Pancreas (tissue), 10 donors: ENCODE measurements at regions not wholly inside any gene's neighbourhood (a gene's known extent, or its start where the extent isn't known, plus 50 kb on each side); places are given as distances from the start of the nearest gene placed in this dataset.

Source experiments
- ATAC-seq, 4 donors: fragments of 200-7000 bp; cut with Tn5 transposase; one replicate each; pipeline versions ENCODE4 v1.8.0 to v1.9.1; 2020; ENCODE audit warnings: mild to moderate bottlenecking in 4 of 4, moderate library complexity in 4 of 4
- DNase-seq, 6 donors: peaks; one replicate each; pipeline ENCODE4 v3.0.0-alpha.2; 2020
- FAIRE-seq: peaks from 2 replicates; lab custom pipeline; 2012; peaks lifted over from hg19 to GRCh38; lab: Jason Lieb, UNC
- H3K27ac ChIP-seq, 4 donors: fragments of 200-600 bp; sonication (generic); 1 replicate in 3 of 4; 2 replicates in 1 of 4; pipeline versions ENCODE4 v1.5.0 to v1.8.0; 2020
- H3K27me3 ChIP-seq, 4 donors: fragments of 200-600 bp; one replicate each; pipeline ENCODE4 v1.8.0; 2021
- H3K36me3 ChIP-seq, 3 donors: fragments of 200-600 bp; sonication (generic) in 1 of 3; one replicate each; pipeline versions ENCODE4 v1.5.0 to v1.8.0; 2020 to 2021
- H3K4me1 ChIP-seq, 3 donors: fragments of 200-600 bp; one replicate each; pipeline ENCODE4 v1.8.0; 2021
- H3K4me3 ChIP-seq, 4 donors: fragments of 200-600 bp; sonication (generic) in 2 of 4; one replicate each; pipeline versions ENCODE4 v1.5.0 to v1.8.0; 2020 to 2021
- H3K9me3 ChIP-seq, 4 donors: fragments of 200-600 bp; one replicate each; pipeline ENCODE4 v1.8.0; 2021
- CTCF ChIP-seq, 4 donors: fragments of 200-600 bp; sonication (generic) in 3 of 4; IDR thresholded peaks; one replicate each; pipeline versions ENCODE4 v1.5.0 to v1.8.0; 2021; ENCODE audit warnings: antibody characterized with exemption in 4 of 4
- WGBS, 2 donors: extraction: QIAGEN DNeasy Blood & Tissue Kit; methylation state at CpG; one replicate each; pipeline ENCODE4 v1.1.7; 2013; 5-methylcytosine and 5-hydroxymethylcytosine counted together
- intact Hi-C, 3 donors: fragments of 100-400 bp; cut with DNase I; formaldehyde crosslinking; loops; one replicate each; pipeline versions ENCODE4 v1.11.1 to v1.14.2; 2022
- donor health status: healthy with polysubstance abuse.
- donor health status: DM: no; HTN: no; CAD: no; lungs with moderate emphysema.
- donor health status: DM: no; HTN: no; CAD: no.
- donor health status: control.
- donor health status: control.
- donor health status: Bipolar disorder and iron deficiency.
- donor health status: DM: yes; HTN: yes; CAD: no.
- donor health status: DM: no; HTN: no; CAD: no.
- donor health status: DM: no; HTN: no; CAD: no.
- donor health status: DM: yes; HTN: yes; CAD: no.

GRCh38 chr6:8530785-8531435 is 95.6 kb upstream of the SLC35B3 start:
- ATAC-seq = no peak
- no peak for TF ChIP-seq CTCF (IDR thresholded peaks at IDR 0.05)
- intact Hi-C loops = no loop called here
- H3K27ac ChIP-seq = no peak overlapping the region
- no peaks in the 10 kb centered on the region for H3K27me3 ChIP-seq
- DNase-seq = no peak
- no peak for FAIRE-seq
- H3K4me1 ChIP-seq = no peaks in the 10 kb centered on the region
- no peaks in the 10 kb centered on the region for H3K36me3 ChIP-seq
- no peaks in the 10 kb centered on the region for H3K9me3 ChIP-seq
- WGBS, 2 donors = 82 to 85% methylated on average over 12 of the region's 12 CpGs
- H3K4me3 ChIP-seq = no peak overlapping the region

- DNase-seq (no peak), ATAC-seq (no peak), FAIRE-seq (no peak)
- no peak for TF ChIP-seq CTCF (IDR thresholded peaks at IDR 0.05)
- H3K9me3 ChIP-seq = no peaks in the 10 kb centered on the region
- H3K4me3 ChIP-seq = no peak overlapping the region
- intact Hi-C loops = no loop called here
- H3K27me3 ChIP-seq = no peaks in the 10 kb centered on the region
- no peaks in the 10 kb centered on the region for H3K36me3 ChIP-seq
- no peak overlapping the region for H3K27ac ChIP-seq
- WGBS, 2 donors = 79 to 81% methylated on average over 2 of the region's 2 CpGs
- no peaks in the 10 kb centered on the region for H3K4me1 ChIP-seq
Measured at GRCh38 chr6:8529250-8529649, 93.9 kb upstream of the SLC35B3 start.

GRCh38 chr6:8527818-8528217 is 92.5 kb upstream of the SLC35B3 start:
- FAIRE-seq = no peak
- 95 to 100% methylated on average over 1 of the region's 1 CpG for WGBS, 2 donors
- Histone ChIP-seq H3K4me1 (no peaks in the 10 kb centered on the region), H3K27me3 (no peaks in the 10 kb centered on the region), H3K9me3 (no peaks in the 10 kb centered on the region), H3K4me3 (no peak overlapping the region), H3K36me3 (no peaks in the 10 kb centered on the region), H3K27ac (no peak overlapping the region)
- no peak for TF ChIP-seq CTCF (IDR thresholded peaks at IDR 0.05)
- DNase-seq = no peak
- intact Hi-C loops = no loop called here
- no peak for ATAC-seq

- Histone ChIP-seq H3K4me3 (no peak overlapping the region), H3K4me1 (no peaks in the 10 kb centered on the region), H3K27me3 (no peaks in the 10 kb centered on the region), H3K36me3 (no peaks in the 10 kb centered on the region), H3K9me3 (no peaks in the 10 kb centered on the region), H3K27ac (no peak overlapping the region)
- DNase-seq (no peak), FAIRE-seq (no peak), ATAC-seq (no peak)
- no peak for TF ChIP-seq CTCF (IDR thresholded peaks at IDR 0.05)
- intact Hi-C loops = no loop called here
- 65 to 79% methylated on average over 7 of the region's 7 CpGs for WGBS, 2 donors
Measured at GRCh38 chr6:8526624-8527023, 91.3 kb upstream of the SLC35B3 start.

GRCh38 chr6:8525370-8525769 is 90.0 kb upstream of the SLC35B3 start:
- H3K9me3 ChIP-seq = no peaks in the 10 kb centered on the region
- no peaks in the 10 kb centered on the region for H3K4me1 ChIP-seq
- TF ChIP-seq CTCF (IDR thresholded peaks at IDR 0.05) = no peak
- no peak overlapping the region for H3K4me3 ChIP-seq
- DNase-seq (no peak), FAIRE-seq (no peak), ATAC-seq (no peak)
- 87 to 97% methylated on average over 1 of the region's 1 CpG for WGBS, 2 donors
- intact Hi-C loops = no loop called here
- H3K27ac ChIP-seq = no peak overlapping the region
- no peaks in the 10 kb centered on the region for H3K27me3 ChIP-seq
- no peaks in the 10 kb centered on the region for H3K36me3 ChIP-seq
